Esophagus squamous epithelium (tissue), 5 donors: ENCODE measurements at regions not wholly inside any gene's neighbourhood (a gene's known extent, or its start where the extent isn't known, plus 50 kb on each side); places are given as distances from the start of the nearest gene placed in this dataset.
A peak's percentile ranks its signal among the peaks of the same experiment; 100 is the strongest.
"Not testable (repeated sequence)": the region's sequence is repeated elsewhere in the genome, so short reads cannot be mapped to it uniquely, and the experiment has no call there.

Source experiments
- DNase-seq: peaks from one replicate; lab custom pipeline; 2025; lab: John Stamatoyannopoulos, UW
- H3K27ac ChIP-seq, 4 donors: fragments of 200-600 bp; sonication (generic); one replicate each; pipeline ENCODE4 v1.5.1; 2016 to 2019; ENCODE audit warnings: mild to moderate bottlenecking in 1 of 4
- H3K27me3 ChIP-seq, 4 donors: fragments of 200-600 bp; sonication (generic); 1 replicate in 3 of 4; 2 replicates in 1 of 4; pipeline versions ENCODE4 v1.5.1 to v1.6.0; 2017 to 2021; ENCODE audit warnings: antibody characterized with exemption in 1 of 4
- H3K36me3 ChIP-seq, 3 donors: fragments of 200-600 bp; sonication (generic); one replicate each; pipeline ENCODE4 v1.5.1; 2016 to 2019
- H3K4me1 ChIP-seq, 3 donors: fragments of 200-600 bp; sonication (generic); one replicate each; pipeline ENCODE4 v1.5.1; 2017 to 2019
- H3K4me3 ChIP-seq, 4 donors: fragments of 200-600 bp; sonication (generic); 1 replicate in 3 of 4; 2 replicates in 1 of 4; pipeline ENCODE4 v1.5.1; 2016 to 2019; ENCODE audit warnings: mild to moderate bottlenecking in 2 of 4, moderate library complexity in 1 of 4
- H3K9me3 ChIP-seq, 3 donors: fragments of 200-600 bp; sonication (generic); one replicate each; pipeline ENCODE4 v1.5.1; 2016 to 2019
- CTCF ChIP-seq, 6 experiments: fragments of 450-650 bp in 4 of 6; fragments of 200-600 bp in 2 of 6; sonication (generic) in 2 of 6; IDR thresholded peaks; one replicate each; pipeline ENCODE4 v1.5.1; 2016 to 2019; ENCODE audit warnings: antibody characterized with exemption in 6 of 6, mild to moderate bottlenecking in 4 of 6, moderate library complexity in 4 of 6
- POLR2A ChIP-seq, 4 donors: fragments of 450-650 bp; IDR thresholded peaks; one replicate each; pipeline ENCODE4 v1.6.1; 2017; ENCODE audit warnings: antibody characterized with exemption in 4 of 4, mild to moderate bottlenecking in 4 of 4, moderate library complexity in 3 of 4
- WGBS, 2 donors: methylation state at CpG; one replicate each; pipeline ENCODE4 v1.1.5; 2018; 5-methylcytosine and 5-hydroxymethylcytosine counted together
- intact Hi-C: fragments of 100-400 bp; cut with DNase I; formaldehyde crosslinking; loops from one replicate; pipeline ENCODE4 v1.15.0; 2022
- donor health status: DM: yes; HTN: yes; CAD: no.

- Histone ChIP-seq H3K4me3 (no peak overlapping the region), H3K9me3 (no peaks in the 10 kb centered on the region), H3K27ac (peak overlapping the region in 3 of 4 donors; percentile 39 to 63 (median 57)), H3K27me3 (no peaks in the 10 kb centered on the region), H3K36me3 (no peaks in the 10 kb centered on the region), H3K4me1 (peaks cover 0 to 47% (median 4%) of the 10 kb centered on the region in 3 donors)
- intact Hi-C loops, result no loop called here
- TF ChIP-seq POLR2A (IDR thresholded peaks at IDR 0.05) (no peak), CTCF (IDR thresholded peaks at IDR 0.05) (no peak)
- DNase-seq, result no peak
- 12 to 43% methylated on average over 2 to 3 of the region's 3 CpGs for WGBS, 2 donors
Measured at GRCh38 chr12:71312768-71313403, 126.7 kb upstream of the LGR5 start.

- intact Hi-C loops, H3K27ac ChIP-seq, DNase-seq, H3K36me3 ChIP-seq, H3K27me3 ChIP-seq, H3K9me3 ChIP-seq, H3K4me3 ChIP-seq: not testable (repeated sequence)
- peaks cover 0 to 44% (median 4%) of the 10 kb centered on the region in 3 donors for H3K4me1 ChIP-seq
- 77 to 89% methylated on average over 4 of the region's 4 CpGs for WGBS, 2 donors
Measured at GRCh38 chr12:71311611-71312010, 128.0 kb upstream of the LGR5 start.

- no peaks in the 10 kb centered on the region for H3K36me3 ChIP-seq
- no peak for DNase-seq
- 24 to 40% methylated on average over 1 of the region's 1 CpG for WGBS, 2 donors
- no peak overlapping the region for H3K27ac ChIP-seq
- intact Hi-C loops, result no loop called here
- no peaks in the 10 kb centered on the region for H3K4me1 ChIP-seq
- no peaks in the 10 kb centered on the region for H3K9me3 ChIP-seq
- H3K4me3 ChIP-seq, result no peak overlapping the region
- TF ChIP-seq POLR2A (IDR thresholded peaks at IDR 0.05) (no peak), CTCF (IDR thresholded peaks at IDR 0.05) (no peak)
- H3K27me3 ChIP-seq, result no peaks in the 10 kb centered on the region
Measured at GRCh38 chr12:71306808-71307207, 132.8 kb upstream of the LGR5 start.

GRCh38 chr12:71304306-71304705 lies 135.3 kb upstream of the LGR5 start:
- Histone ChIP-seq H3K27me3 (no peaks in the 10 kb centered on the region), H3K36me3 (no peaks in the 10 kb centered on the region), H3K9me3 (no peaks in the 10 kb centered on the region), H3K27ac (no peak overlapping the region), H3K4me1 (peaks cover 0 to 6% (median 0%) of the 10 kb centered on the region in 3 donors), H3K4me3 (no peak overlapping the region)
- intact Hi-C loops, result no loop called here
- TF ChIP-seq POLR2A (IDR thresholded peaks at IDR 0.05) (no peak), CTCF (IDR thresholded peaks at IDR 0.05) (no peak)
- DNase-seq, result no peak
- WGBS, 2 donors, result 92 to 93% methylated on average over 3 of the region's 3 CpGs

GRCh38 chr12:71303199-71303598 lies 136.4 kb upstream of the LGR5 start:
- intact Hi-C loops, result no loop called here
- peaks cover 0 to 6% (median 0%) of the 10 kb centered on the region in 3 donors for H3K4me1 ChIP-seq

More at GRCh38 chr12:71303199-71303598, 136.4 kb upstream of the LGR5 start:
- Histone ChIP-seq H3K36me3 (no peaks in the 10 kb centered on the region), H3K9me3 (no peaks in the 10 kb centered on the region), H3K4me3 (no peak overlapping the region), H3K27me3 (no peaks in the 10 kb centered on the region), H3K27ac (no peak overlapping the region)
- no peak for TF ChIP-seq POLR2A (IDR thresholded peaks at IDR 0.05)
- no peak for TF ChIP-seq CTCF (IDR thresholded peaks at IDR 0.05)
- DNase-seq, result no peak
